IPS DF 4.7 (cell line): ENCODE measurements at regions not wholly inside any gene's neighbourhood (a gene's known extent, or its start where the extent isn't known, plus 50 kb on each side); places are given as distances from the start of the nearest gene placed in this dataset.

Source experiments
- DNase-seq: peaks from one replicate; pipeline ENCODE4 v3.0.0-alpha.2; 2013; ENCODE audit warnings: low spot score; ENCODE audit errors: extremely low read depth

- no peak for DNase-seq
Measured at GRCh38 chr1:218711884-218712674, 366.9 kb downstream of the TGFB2 start.

- DNase-seq, result no peak
Measured at GRCh38 chr1:218712677-218713076, 367.5 kb downstream of the TGFB2 start.

- no peak for DNase-seq
Measured at GRCh38 chr1:218715961-218716669, 371.0 kb downstream of the TGFB2 start.

- DNase-seq, result no peak
Measured at GRCh38 chr1:218717575-218717974, 372.4 kb downstream of the TGFB2 start.

GRCh38 chr1:218718206-218718605, 373.1 kb downstream of the TGFB2 start:
- no peak for DNase-seq

GRCh38 chr1:218718977-218719376, 373.8 kb downstream of the TGFB2 start:
- no peak for DNase-seq

GRCh38 chr1:218728898-218729565, 383.9 kb downstream of the TGFB2 start:
- no peak for DNase-seq

GRCh38 chr1:218735436-218736032, 390.4 kb downstream of the TGFB2 start:
- no peak for DNase-seq

- DNase-seq, result no peak
Measured at GRCh38 chr1:218739426-218739825, 394.3 kb downstream of the TGFB2 start.

GRCh38 chr1:218741852-218742251, 396.7 kb downstream of the TGFB2 start:
- DNase-seq, result no peak

GRCh38 chr1:218742467-218743262, 397.5 kb downstream of the TGFB2 start:
- no peak for DNase-seq

- no peak for DNase-seq
Measured at GRCh38 chr1:218743861-218744505, 398.8 kb downstream of the TGFB2 start.

GRCh38 chr1:218748071-218748470, 402.9 kb downstream of the TGFB2 start:
- no peak for DNase-seq

GRCh38 chr1:218750216-218750970, 405.3 kb downstream of the TGFB2 start:
- DNase-seq, result no peak

- DNase-seq, result no peak
Measured at GRCh38 chr1:218751208-218751948, 406.2 kb downstream of the TGFB2 start.

- DNase-seq, result no peak
Measured at GRCh38 chr1:218752126-218752525, 407.0 kb downstream of the TGFB2 start.

GRCh38 chr1:218754477-218754876, 409.3 kb downstream of the TGFB2 start:
- DNase-seq, result no peak

GRCh38 chr1:218755128-218755527, 410.0 kb downstream of the TGFB2 start:
- DNase-seq, result no peak

- DNase-seq, result no peak
Measured at GRCh38 chr1:218759795-218760194, 413.9 kb upstream of the LYPLAL1 start.
